A549 (cell line): ENCODE measurements at regions not wholly inside any gene's neighbourhood (a gene's known extent, or its start where the extent isn't known, plus 50 kb on each side); places are given as distances from the start of the nearest gene placed in this dataset.

Source experiments
- MYC ChIP-seq: IDR thresholded peaks from 2 replicates; pipeline ENCODE4 v1.6.1; 2012; ENCODE audit warnings: mild to moderate bottlenecking, inconsistent platforms, low read length, improper control_type of control experiment, borderline replicate concordance
- POLR2A ChIP-seq: IDR thresholded peaks from 2 replicates; pipeline ENCODE4 v1.6.1; 2012; ENCODE audit warnings: mild to moderate bottlenecking, low read length
- TF ChIP-seq, protein P1 (sequence below): fragments of >200 bp; sonication (Bioruptor Twin); formaldehyde crosslinking; IDR thresholded peaks from 3 replicates; pipeline ENCODE4 v1.5.1; 2016

DNA sequence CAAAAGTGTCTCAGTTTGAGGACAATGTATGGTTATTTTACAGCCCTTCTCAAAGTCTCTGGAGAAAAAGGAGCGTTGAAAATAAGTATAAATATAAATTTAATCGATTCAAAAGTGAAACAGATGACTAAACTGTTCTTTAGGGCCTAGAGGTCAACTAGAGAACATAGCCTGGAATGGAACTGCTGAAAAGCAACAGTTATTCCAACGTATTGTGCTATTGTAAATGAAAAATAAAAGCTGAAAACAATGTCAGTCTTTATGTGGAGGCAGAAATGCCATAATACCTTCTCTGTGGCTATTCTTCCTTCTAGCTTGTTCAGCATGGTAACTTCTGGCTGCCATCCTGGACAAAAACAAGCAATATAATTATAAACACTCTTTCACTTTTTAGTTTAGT lies 362.5 kb downstream of the ARL4A start:
- TF ChIP-seq POLR2A (no peak), MYC (no peak)
- TF ChIP-seq, protein P1, sequence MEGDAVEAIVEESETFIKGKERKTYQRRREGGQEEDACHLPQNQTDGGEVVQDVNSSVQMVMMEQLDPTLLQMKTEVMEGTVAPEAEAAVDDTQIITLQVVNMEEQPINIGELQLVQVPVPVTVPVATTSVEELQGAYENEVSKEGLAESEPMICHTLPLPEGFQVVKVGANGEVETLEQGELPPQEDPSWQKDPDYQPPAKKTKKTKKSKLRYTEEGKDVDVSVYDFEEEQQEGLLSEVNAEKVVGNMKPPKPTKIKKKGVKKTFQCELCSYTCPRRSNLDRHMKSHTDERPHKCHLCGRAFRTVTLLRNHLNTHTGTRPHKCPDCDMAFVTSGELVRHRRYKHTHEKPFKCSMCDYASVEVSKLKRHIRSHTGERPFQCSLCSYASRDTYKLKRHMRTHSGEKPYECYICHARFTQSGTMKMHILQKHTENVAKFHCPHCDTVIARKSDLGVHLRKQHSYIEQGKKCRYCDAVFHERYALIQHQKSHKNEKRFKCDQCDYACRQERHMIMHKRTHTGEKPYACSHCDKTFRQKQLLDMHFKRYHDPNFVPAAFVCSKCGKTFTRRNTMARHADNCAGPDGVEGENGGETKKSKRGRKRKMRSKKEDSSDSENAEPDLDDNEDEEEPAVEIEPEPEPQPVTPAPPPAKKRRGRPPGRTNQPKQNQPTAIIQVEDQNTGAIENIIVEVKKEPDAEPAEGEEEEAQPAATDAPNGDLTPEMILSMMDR: no peak
